ENCODE measurements at regions not wholly inside any gene's neighbourhood (a gene's known extent, or its start where the extent isn't known, plus 50 kb on each side); places are given as distances from the start of the nearest gene placed in this dataset.

DNA sequence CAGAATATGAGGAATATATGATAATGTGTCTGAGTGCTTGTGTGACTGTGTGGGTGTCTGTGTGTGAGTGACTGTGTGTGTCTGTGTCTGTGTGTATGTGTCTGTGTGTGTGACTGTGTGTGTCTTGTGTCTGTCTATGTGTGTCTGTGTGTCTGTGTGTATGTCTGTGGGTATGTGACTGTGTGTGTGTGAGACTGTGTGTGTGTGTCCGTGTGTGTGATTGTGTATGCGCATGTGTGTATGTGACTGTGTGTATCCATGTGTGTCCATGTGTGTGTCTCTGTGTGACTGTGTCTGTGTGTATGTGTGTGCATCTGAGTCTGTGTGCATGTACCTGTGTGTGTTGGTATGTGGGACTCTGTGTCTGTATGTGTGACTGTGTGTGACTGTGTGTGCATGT is 1361.2 kb upstream of the TMEM132C start:
- Histone ChIP-seq H3K27ac (ENCODE audit: low read depth, low read length) (no peak overlapping the region), H3K27me3 (ENCODE audit: control insufficient read depth, insufficient read depth, low read length) (no peaks in the 10 kb centered on the region), H3K4me3 (ENCODE audit: low read depth, low read length) (no peak overlapping the region), H3K9me3 (ENCODE audit: control insufficient read depth, insufficient read depth, low read length) (peaks cover 24% of the 10 kb centered on the region)
- DNase-seq (ENCODE audit: low read depth, low spot score) = no peak
- TF ChIP-seq, protein P1, sequence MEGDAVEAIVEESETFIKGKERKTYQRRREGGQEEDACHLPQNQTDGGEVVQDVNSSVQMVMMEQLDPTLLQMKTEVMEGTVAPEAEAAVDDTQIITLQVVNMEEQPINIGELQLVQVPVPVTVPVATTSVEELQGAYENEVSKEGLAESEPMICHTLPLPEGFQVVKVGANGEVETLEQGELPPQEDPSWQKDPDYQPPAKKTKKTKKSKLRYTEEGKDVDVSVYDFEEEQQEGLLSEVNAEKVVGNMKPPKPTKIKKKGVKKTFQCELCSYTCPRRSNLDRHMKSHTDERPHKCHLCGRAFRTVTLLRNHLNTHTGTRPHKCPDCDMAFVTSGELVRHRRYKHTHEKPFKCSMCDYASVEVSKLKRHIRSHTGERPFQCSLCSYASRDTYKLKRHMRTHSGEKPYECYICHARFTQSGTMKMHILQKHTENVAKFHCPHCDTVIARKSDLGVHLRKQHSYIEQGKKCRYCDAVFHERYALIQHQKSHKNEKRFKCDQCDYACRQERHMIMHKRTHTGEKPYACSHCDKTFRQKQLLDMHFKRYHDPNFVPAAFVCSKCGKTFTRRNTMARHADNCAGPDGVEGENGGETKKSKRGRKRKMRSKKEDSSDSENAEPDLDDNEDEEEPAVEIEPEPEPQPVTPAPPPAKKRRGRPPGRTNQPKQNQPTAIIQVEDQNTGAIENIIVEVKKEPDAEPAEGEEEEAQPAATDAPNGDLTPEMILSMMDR (IDR thresholded peaks at IDR 0.05; ENCODE audit: low read depth, low read length) = no peak
- POLR2A ChIA-PET = no interaction called here
- CTCF ChIA-PET = no interaction called here

DNA sequence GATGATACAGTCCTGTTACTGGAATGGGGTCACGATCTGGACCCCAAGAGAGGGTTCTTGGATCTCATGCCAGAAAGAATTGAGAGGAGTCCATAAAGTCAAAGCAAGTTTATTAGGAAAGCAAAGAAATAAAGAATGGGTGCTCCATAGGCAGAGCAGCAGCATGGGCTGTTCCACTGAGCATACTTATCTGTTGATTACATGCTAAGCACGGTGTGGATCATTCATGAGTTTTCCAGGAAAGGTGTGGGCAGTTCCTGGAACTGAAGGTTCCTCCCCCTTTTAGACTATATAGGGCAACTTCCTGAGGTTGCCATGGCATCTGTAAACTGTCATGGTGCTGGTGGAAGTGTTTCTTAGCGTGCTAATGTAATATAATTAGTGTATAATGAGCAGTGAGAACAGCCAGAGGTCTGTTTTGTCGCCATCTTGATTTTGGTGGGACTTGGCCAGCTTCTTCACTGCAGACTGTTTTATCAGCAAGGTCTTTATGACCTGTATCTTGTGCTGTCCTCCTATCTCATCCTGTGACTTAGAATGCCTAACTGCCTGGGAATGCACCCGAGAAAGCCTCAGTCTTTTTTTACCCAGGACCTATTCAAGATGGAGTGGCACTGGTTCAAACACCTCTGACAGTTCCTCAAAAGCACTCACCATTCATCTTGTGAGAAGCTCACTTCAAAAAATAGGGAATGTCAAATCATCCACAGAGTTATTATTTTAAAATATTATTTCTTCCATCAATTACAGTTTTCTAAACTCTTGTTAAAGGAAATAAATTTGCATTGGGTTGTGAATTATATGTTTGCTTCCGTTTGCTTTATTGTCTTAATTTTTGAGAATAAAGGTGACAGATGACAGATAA is 1358.8 kb upstream of the TMEM132C start:
- POLR2A ChIA-PET = no interaction called here
- Histone ChIP-seq H3K9me3 (ENCODE audit: control insufficient read depth, insufficient read depth, low read length) (peaks cover 27% of the 10 kb centered on the region), H3K4me3 (ENCODE audit: low read depth, low read length) (no peak overlapping the region), H3K27ac (ENCODE audit: low read depth, low read length) (no peak overlapping the region), H3K27me3 (ENCODE audit: control insufficient read depth, insufficient read depth, low read length) (no peaks in the 10 kb centered on the region)
- DNase-seq (ENCODE audit: low read depth, low spot score) = no peak
- CTCF ChIA-PET = no interaction called here
- TF ChIP-seq, protein P1 (IDR thresholded peaks at IDR 0.05; ENCODE audit: low read depth, low read length) = no peak

DNA sequence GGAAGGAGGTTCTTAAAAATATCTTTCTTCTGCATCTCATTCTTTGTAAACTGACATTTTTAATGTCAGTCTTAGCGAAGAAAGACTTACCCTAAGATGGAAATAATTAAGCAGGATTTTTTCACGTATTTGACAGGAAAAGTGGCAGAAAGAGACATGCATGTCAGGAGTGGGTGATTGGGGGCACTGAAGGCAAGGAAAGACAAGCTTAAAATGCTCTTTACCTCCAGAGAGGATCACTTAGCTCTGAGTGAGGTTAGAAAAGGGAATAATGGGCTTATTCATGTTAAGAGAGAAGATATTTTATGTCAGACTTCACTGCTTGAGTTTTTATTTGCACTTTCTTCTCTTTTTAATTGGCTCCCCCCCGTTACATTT is 1358.2 kb upstream of the TMEM132C start:
- H3K4me3 ChIP-seq (ENCODE audit: low read depth, low read length) = no peak overlapping the region
- POLR2A ChIA-PET = no interaction called here
- TF ChIP-seq, protein P1 (IDR thresholded peaks at IDR 0.05; ENCODE audit: low read depth, low read length) = no peak
- DNase-seq (ENCODE audit: low read depth, low spot score) = no peak
- H3K27me3 ChIP-seq (ENCODE audit: control insufficient read depth, insufficient read depth, low read length) = no peaks in the 10 kb centered on the region
- no peak overlapping the region for H3K27ac ChIP-seq (ENCODE audit: low read depth, low read length)
- CTCF ChIA-PET = no interaction called here
- H3K9me3 ChIP-seq (ENCODE audit: control insufficient read depth, insufficient read depth, low read length) = peaks cover 27% of the 10 kb centered on the region

DNA sequence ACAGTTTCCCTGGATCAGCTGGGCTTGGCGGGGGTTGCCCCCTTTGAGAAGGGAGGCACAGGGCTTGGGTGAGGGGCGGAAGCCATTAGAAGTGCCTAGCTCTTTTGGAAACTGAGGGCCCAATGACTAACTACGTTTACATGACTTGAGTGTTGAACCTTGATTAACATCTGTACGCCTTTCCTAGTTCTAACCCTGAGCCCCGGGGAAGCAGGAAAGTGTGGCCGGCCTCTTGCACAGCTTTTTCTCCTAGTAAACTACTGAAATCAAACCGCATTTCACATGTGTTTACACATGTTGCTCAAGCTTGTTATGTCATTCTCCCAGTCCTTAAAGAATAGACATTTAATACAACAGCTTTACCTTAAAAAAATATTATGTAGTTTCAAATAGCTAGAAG is 1356.4 kb upstream of the TMEM132C start:
- no peaks in the 10 kb centered on the region for H3K27me3 ChIP-seq (ENCODE audit: control insufficient read depth, insufficient read depth, low read length)
- H3K27ac ChIP-seq (ENCODE audit: low read depth, low read length) = no peak overlapping the region
- no peak overlapping the region for H3K4me3 ChIP-seq (ENCODE audit: low read depth, low read length)
- TF ChIP-seq, protein P1 (IDR thresholded peaks at IDR 0.05; ENCODE audit: low read depth, low read length) = no peak
- ChIA-PET CTCF (no interaction called here), POLR2A (no interaction called here)
- DNase-seq (ENCODE audit: low read depth, low spot score) = no peak
- peaks cover 17% of the 10 kb centered on the region for H3K9me3 ChIP-seq (ENCODE audit: control insufficient read depth, insufficient read depth, low read length)

DNA sequence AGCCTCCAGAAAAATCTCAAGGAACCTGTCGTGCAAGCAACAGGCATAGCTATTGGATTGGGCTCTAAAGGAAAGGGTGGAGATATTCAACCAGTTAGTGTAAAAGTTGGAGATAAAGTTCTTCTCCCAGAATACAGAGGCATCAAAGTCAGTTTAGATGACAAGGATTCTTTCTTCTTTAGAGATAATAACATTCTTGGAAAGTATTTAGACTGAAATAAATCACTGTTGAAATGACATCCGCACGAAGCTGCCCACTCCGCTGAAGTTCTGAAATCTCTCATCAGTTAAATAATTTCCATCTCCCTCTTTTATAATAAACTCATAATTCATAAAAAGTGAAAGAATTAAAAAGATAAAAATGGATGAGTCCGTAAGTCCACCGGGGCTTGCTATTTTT is 1354.9 kb upstream of the TMEM132C start:
- H3K9me3 ChIP-seq (ENCODE audit: control insufficient read depth, insufficient read depth, low read length) = peaks cover 13% of the 10 kb centered on the region
- no peak overlapping the region for H3K27ac ChIP-seq (ENCODE audit: low read depth, low read length)
- H3K27me3 ChIP-seq (ENCODE audit: control insufficient read depth, insufficient read depth, low read length) = no peaks in the 10 kb centered on the region
- H3K4me3 ChIP-seq (ENCODE audit: low read depth, low read length) = no peak overlapping the region
- ChIA-PET POLR2A (no interaction called here), CTCF (no interaction called here)
- TF ChIP-seq, protein P1 (IDR thresholded peaks at IDR 0.05; ENCODE audit: low read depth, low read length) = no peak
- no peak for DNase-seq (ENCODE audit: low read depth, low spot score)
